ENCODE measurements at regions not wholly inside any gene's neighbourhood (a gene's known extent, or its start where the extent isn't known, plus 50 kb on each side); places are given as distances from the start of the nearest gene placed in this dataset.

DNA sequence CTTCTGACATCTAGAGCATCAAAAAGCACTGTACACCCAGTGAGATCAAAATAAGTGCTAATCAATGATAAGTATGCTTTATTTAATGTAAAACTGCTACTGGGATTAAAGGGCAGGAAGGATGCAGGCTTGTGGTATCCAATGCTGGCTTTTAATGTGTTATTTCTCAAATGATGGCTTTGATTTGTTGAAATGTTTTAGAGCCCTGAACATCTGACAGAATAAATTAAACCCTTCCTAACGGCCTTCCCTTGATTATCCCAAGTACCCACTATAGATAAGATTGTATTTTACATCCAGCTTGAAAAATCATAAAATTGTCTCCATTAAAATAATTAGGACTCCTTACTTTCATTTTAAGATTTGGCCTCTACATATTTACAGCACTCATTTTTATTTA, 382.9 kb downstream of the HNRNPD start:
- no peak for DNase-seq

DNA sequence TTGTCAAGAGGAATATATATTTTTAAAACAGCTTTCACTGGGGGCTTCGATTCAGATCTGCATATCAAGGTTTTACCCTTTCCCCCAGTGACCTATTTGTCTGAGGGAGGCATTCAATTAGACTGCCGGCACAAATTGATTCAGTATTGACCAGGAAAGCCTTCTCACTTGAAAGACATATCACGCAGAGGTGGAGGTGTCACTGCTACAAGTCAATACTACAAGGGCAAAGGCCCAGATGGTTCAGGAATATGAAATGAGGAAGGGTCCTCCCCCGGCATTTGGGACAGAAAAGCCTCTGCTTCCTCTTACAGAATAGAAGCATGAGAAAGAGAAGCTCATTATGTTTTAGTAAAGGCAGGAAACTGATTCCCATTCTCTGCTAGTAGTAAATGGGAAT, 383.6 kb downstream of the HNRNPD start:
- DNase-seq = no peak

DNA sequence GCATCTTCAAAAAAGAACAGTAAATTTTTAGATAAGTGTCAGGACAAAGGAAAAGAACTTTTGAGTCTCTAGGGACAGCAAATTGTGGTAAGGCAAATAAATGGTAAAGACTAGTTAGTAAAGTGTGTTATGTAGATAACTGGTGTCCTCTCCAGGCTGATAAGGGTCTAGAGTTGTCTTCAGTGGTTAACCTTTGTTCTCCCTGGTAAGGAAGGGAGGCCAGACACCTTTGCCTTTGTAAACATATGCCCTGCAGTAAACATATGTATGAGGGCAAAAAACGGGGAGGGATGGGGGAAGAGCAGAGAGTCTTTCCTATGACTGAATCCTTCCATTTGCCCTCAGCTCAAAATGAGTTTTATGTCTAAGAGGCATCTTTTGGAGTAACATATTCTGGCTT, 384.6 kb downstream of the HNRNPD start:
- no peak for DNase-seq

DNA sequence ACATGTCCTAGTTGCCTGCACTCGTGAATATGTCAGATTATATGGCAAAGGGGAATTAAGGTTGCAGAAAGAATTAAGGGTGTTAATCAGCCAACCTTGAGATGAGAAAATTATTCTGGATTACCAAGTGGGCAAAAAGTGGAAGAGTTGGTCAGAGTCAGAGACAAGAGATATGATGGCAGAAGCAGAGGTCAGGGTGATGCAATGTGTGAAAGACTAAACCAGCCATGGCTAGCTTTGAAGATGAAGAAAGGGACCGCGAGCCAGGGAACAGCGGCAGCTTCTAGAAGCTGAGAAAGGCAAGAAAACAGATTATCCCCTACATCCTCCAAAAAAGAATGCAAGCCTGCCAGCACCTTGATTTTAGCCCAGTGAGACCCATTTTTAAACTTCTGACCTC, 385.6 kb downstream of the HNRNPD start:
- no peak for DNase-seq

DNA sequence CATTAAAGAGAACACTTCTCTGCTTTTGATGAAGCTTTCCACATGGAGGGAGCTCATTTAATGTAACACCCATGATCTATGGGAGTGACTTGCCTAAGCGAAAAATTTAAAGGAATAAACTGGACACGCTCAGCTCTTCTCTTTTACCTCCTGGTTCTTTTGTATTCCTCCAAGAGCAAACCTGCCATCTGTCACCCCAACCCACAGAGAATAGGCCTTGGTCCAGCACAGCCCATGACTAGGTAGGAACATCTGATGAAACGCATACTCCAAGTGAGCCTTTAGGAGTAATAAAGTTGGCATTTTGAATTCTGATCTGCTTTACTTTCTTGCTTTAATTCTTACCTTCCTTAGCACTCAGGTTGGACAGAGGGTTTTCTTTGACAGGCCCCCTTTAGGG, 389.0 kb downstream of the HNRNPD start:
- no peak for DNase-seq

DNA sequence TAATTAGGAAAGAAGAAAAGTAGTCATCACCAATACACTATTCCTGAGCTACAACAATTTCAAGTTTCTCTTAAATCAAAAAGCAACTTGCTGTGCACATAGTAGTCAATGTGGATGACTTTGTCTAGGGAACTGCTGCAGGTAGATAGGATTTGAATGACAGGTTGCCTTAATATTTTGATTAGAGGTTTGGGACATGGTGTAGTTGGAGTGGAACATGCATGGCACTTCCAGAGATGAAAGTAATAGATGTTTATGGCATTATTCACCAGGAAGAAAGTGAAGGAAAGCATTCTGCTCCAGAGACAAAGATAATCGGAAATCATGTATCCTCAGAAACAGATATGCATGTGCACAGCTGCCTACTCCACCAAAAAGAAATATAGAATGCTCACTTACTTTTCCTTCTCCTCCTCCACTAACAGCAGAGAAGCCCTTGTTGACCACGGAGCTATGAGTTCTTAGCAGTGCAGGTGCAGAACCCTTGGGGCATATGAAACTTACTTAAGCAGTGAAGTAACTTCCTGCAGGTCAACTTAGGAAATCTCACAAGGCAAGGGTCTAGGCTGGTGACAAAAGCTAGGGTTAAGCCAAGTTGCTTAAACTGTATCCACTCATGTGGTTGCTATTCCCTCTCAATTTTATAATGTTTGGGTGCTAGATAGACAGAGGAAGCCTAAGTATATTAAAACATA, 390.8 kb downstream of the HNRNPD start:
- DNase-seq = no peak

DNA sequence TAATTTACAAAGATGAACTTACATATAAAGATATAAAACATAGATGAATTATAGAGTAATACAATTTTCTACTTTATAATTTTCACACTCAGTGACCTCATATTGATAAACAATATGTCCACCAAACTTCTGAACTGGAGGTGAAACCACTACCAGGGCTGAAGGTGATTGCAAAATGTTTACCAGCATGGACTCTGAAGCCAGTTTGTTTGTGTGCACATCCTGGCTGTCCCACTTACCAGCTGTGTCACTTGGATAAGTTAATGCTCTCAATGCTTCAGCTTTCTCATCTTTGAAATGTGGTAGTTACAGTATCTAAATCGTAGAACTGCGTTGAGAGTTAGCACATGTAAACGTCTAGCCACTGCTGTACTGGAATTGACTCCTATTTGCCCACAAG, 392.6 kb downstream of the HNRNPD start:
- no peak for DNase-seq

DNA sequence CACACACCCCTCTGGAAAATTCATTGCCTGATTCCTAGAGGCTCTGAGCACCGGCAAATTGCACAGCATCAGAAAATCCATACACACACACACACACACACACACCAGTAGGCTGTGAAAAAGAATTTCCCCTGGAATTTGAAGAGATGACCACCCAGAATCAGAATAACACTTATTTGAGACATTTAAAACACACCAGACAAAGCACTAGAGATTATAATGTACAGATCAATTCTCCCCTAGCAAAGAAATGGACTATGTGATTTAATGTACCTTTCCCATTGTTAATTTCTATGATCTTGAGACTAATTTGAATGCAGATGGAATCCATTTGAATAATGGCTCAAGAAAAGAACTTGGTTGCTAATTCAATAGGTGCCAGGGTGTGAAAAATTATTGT, 399.3 kb downstream of the HNRNPD start:
- no peak for DNase-seq

DNA sequence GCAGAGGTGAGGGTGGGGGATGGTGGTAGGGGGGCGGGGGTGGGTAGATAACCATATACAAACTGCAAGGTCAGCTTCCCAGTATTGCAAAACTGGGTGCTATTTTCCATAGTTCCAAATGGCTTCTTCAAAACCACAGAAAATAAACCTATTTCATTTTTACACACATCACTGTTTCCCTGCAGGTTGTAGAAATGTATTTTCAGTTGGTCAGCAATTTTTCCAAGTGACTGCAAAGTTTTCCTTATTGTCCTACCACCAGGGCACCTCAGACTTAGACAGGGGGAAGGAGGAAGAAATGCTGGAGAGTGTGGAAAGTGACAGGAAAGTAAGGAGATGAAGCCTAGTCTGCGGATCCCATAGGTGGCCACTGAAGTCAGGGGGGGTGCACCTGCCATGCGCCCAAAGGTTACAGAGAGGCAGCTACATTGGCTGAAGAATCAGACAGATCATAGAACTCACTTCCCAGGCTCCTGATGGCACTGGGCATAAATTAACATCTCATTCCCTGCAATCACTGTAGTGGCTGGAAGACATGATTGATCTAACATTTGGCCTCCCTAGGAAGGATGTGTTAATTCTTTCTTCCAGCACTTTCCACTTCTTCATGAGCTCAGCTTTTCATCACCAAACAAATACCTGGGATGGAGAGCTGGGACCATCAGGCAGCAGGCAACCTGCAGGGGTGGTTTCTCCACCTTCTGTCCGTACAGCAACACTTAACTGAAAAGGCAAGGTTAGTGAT, 402.0 kb downstream of the HNRNPD start:
- no peak for DNase-seq

DNA sequence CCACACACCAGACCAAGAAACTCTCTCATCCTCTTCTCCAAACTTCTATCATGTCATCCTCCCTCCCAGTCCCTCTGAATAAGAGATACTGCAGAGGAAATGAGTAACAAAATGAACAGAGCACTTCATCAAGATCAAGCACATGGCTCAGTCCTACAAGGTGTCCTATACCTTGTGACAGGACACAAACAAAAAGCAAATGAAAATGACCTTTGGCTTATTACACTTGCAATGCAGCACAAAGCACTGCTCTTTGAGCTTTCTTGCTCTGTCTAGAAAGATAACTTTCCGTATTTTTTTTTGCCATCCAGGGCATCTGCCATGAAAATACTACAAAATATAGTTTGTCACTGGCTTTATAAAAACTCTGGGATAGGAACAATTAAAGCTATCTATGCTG, 402.7 kb downstream of the HNRNPD start:
- no peak for DNase-seq

DNA sequence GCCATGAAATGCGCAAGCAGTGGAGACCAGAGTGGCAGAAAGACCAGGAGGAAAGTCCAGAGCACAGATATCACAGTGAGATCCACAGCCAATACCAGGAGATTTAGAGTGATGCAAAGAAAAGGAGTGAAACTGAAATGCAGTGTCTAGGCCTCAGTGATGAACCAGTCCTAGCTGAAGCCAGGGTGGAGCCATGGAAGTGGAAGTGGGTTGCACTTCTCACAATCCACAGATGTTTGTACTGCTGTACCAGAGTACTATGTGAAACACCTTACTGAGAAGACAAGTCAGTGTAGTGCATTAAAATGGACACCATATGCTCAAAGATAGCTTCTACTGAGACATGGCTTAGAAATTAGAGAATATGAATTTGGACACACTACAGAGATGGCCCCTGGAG, 403.3 kb downstream of the HNRNPD start:
- DNase-seq = no peak

DNA sequence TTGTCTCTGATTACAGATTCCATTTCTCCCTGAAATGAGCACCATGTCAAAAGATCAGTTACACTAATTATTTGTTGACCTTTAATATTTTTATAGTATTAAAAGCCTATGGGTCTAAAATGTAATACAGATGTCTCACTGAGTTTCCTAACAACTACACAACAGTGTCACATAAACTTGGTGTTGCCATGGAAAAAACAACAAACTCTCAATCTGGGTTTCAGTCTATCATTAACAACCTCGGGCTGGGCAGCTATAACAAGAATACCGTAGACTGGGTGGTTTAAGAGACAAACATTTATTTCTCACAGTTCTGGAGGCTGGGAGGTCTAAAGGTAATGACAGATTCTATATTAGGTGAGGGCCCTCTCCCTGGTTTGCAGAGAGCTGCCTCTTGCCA, 407.1 kb downstream of the HNRNPD start:
- no peak for DNase-seq

DNA sequence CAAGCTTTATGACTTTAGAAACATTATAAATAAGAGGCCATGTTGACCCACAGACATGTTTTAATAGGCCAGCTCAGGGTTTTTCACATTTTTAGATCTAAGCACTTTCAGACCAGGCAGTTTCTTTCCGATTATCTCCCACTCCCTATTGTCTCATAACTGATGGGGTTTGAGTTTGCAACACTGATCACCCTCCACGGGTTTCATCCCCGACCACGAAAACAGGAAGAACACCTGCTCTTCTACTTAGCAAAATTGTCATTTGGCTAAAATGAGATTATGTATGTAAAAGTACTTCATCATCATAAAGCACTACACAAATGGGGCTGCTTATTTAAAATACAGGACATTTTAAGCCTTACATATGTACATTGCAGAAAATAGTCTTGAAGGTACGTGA, 407.9 kb downstream of the HNRNPD start:
- DNase-seq = no peak

DNA sequence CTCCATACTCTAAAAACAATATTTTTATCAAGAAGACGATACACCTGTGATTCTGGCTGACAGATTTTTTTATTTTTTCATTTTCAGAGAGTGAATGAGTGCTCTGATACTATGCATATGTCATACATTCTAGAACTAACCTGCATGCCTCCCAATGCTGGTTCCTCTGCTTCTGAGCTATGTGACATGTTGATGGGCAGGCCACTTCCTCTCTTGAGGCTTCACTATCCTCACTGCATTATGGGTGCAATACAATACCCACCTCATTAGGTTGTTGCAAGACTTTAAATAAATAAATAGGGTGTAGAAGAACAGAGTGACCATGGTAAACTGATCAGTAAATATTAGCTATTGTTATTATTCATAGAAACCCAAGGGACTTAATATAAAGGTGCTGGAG, 408.3 kb downstream of the HNRNPD start:
- no peak for DNase-seq

DNA sequence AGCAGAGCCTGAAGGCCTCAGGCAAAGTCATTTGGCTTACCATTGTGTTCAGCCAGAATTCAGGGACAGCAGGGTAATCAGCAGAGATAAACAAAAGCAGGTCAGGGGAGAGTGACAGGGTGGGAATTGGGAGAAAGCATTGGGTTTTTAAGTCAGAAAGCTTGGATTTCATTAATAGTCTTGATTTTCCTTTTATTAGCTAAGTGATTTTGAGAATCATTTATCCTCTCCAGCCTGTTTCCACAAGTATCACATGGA, 410.1 kb downstream of the HNRNPD start:
- no peak for DNase-seq

DNA sequence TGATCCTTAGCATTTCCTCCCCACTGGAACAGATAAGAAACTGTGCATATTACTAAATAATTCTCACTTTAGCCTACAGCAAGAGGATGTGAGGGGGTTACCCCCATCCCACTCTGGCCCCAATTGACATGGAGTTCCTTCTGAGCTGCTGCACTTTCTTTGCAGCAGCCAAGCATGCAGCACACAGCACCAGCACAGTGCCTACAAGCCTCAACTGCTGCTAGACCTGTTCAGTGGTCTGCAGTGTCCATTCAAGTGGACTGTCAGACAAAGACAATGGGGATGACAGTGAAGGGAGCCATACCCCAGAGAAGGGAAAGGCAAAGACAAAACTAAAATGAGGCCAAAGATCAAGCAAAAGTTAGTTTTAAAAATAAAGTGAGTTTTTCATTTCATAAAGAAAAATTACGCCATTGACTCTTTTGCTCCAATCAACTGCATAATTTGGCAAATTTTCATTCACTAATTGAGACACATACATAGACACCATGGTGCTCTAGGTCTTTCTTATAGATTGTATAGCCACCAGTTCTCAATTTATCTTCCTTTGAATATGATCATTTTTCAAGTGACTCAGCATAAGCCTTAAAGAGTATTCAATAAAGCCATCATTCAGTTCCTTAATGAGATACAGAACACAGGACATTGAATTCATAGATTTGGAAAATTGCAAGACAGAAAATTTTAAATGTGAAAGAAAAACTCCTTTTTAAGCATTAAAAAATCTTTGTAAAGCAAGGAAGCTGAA, 410.6 kb downstream of the HNRNPD start:
- DNase-seq = no peak

DNA sequence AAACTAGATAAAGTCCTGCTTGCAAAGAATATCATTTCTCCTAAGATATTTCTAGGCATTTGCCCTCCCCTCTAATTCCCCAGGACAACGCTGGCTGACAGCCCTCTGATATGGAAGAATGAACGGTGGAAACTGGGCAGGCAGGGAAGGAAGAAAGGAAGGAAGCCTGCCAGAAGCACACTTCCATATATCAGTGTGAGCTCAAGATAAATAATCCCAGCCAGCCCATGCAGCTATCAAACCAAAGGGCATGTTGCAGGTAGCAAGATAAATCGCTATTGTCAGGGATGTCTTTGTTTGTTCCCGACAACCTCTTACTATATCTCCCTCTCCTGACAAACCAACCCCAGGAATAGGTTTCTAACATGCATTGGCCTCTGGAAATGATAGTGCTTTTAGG, 412.8 kb downstream of the HNRNPD start:
- no peak for DNase-seq

DNA sequence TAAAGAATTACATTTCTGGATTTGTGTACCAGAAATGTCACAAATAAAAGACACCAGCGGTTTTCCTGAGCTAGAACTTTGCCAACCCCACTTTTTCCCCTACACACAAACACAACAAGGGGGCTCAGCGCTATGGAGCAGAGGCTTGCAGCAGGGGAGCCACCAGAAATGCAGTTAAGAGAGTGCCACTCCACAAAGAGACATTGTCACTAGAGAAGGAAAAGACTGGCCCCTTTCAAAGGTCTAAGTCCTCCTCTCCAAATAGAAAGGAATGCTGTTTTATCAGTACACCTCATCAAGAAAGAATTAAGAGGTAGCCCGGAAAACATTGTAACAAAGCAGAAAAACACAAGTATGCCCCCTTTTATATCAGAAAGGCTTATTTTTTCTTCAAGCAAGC, 419.5 kb downstream of the HNRNPD start:
- DNase-seq = no peak

DNA sequence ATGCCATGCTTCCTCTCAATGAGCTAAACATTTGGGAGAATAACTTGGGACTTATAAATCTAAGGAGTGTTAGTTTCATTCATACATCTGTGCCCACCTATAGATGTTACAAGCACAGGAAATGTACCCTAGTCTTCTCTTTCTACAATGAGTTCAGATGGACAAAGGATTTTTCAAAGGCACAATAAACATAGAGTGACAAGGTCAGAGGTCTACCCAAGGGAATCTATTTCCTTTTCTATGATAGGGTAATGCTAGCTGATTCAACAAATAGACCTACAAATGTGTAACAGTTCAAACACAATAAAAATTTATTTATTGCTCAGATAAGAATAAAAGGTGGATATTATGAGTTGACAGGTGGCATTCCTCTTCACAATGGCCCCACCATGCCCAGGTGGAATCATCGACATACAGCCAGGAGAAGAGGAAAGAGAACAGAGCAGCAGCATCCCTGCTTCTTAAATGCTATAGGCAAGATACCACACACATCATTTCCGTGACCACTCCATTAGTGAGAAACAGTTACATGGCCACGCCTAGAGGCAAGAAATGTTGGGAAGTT, 421.8 kb downstream of the HNRNPD start:
- DNase-seq = no peak

DNA sequence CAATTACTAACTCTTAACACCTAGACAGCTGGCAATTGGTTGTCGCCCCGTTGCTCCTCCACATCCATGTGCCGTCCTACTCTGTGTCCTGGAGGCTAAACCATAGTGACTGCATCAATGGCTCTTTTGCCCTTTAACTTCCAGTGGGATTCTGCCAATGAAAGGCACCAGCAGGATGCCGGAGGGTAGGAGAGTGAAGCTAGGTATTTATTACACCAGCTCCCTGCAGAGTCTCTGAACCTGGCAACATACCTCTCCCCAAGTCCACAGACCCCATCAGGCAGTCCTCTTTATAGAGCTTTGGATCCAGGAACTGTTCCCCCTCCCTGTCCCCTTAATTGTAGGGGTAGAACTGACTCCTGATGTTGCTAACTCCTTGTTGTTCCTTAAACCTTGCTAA, 426.8 kb downstream of the HNRNPD start:
- no peak for DNase-seq

DNA sequence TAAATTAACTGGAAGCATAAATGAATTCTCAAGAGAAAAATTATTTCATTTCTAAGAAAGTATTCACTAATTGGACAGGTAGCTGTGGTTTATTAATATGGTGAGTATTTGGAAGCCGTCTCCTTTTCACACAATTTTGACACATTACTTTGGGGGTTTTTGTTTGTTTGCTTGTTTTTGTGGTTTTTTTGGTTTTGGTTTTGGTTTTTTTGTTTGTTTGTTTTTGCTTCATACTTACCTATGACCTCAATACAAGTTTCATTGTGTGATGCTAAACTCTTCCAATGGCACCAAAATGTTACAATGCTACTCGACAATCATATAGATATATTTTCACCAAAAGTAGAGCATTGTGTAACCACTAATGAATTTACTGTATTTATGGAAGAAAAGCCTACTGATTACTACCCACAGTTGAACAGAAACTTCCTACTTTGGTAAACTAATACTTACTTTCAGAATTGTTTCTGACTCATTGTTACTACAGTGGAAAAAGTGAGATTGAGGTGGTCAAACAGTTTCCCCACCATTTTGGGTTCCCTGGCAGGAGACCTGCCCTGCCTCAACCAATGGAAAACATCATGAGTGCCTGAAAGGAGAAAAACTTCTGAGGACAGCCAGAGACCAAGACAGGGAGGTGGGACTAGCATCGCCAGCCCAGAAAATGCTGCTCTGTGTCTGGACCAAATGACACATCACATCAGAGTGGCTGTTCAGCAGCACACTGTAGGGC, 443.1 kb downstream of the HNRNPD start:
- DNase-seq = no peak

DNA sequence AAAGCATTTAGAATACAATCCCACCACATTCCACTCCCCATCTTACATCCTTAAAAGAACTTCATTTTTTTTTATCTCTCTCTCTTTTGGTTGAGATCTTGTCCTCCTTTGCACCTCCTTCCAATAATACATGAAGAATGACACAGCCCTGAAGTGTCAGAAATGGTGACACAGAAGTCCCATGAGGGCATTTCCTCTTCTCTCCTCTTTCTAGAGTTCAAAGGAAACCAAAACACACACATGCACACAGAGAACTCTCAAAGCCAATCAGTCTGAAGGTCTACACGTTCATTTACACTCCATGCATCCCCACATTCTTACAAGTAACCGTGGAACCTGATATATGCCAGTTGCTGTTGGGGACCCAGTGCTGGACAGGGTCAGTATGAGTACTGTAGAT, 450.7 kb downstream of the HNRNPD start:
- peak; percentile 39 for DNase-seq

DNA sequence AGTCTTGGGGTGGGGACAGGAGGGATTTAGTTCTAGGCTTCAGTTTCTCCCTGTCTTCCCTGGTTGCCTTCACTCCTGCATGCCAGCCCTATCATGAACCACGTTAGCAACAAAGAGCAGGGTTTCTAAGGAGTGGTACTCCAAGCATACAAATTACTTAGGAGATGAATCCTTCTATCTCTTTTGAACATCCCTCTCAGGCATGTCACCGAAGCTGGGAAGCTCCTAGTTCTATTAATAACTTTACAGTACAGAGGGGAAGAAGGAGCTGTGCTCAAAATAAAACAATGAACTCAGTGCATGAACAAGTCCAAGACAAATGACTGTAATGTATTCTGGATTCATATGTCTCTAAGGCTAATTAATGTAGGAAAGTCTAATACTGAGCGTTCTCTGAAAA, 450.6 kb upstream of the RASGEF1B start:
- no peak for DNase-seq

Measured in inflammatory macrophage treated with lipopolysaccharide for 4 hours (primary cell).